B cell (primary cell): ENCODE measurements at regions not wholly inside any gene's neighbourhood (a gene's known extent, or its start where the extent isn't known, plus 50 kb on each side); places are given as distances from the start of the nearest gene placed in this dataset.

ENCODE experiments used
- ATAC-seq: fragments of 200-7000 bp; cut with Tn5 transposase; one replicate; pipeline ENCODE4 v1.10.0; 2021; ENCODE audit warnings: low read depth, mild to moderate bottlenecking, moderate number of reproducible peaks, moderate library complexity
- CTCF ChIA-PET: fragments of 350-600 bp; sonication (Branson Sonifier 250); formaldehyde crosslinking; loops from one replicate; lab custom pipeline; 2021; ENCODE audit warnings: antibody characterized with exemption, inconsistent platforms; lab: Charles Lee
- POLR2A ChIA-PET: fragments of 350-600 bp; sonication (Branson Sonifier 250); formaldehyde crosslinking; loops from one replicate; lab custom pipeline; 2021; ENCODE audit warnings: antibody characterized with exemption; lab: Charles Lee
- DNase-seq: peaks from one replicate; pipeline ENCODE4 v3.0.0; 2013
- H2AFZ ChIP-seq: 2 replicates; pipeline ENCODE4 v1.6.1; 2012; ENCODE audit warnings: mild to moderate bottlenecking, low read depth, low read length; ENCODE audit not compliant: insufficient read depth, poor library complexity, severe bottlenecking
- H3K27ac ChIP-seq, 2 donors: 1 replicate in 1 of 2; 2 replicates in 1 of 2; pipeline ENCODE4 v1.5.1; 2012 to 2013; ENCODE audit warnings: low read length in 2 of 2, mild to moderate bottlenecking in 2 of 2, moderate library complexity in 1 of 2
- H3K27me3 ChIP-seq, 4 experiments: fragments of 200-600 bp in 1 of 4; sonication (generic) in 1 of 4; replicated peaks in 1 of 4; 1 replicate in 2 of 4; 2 replicates in 2 of 4; pipeline versions ENCODE4 v1.6.1 to v1.7.0; 2013 to 2016; ENCODE audit warnings: low read length in 3 of 4, mild to moderate bottlenecking in 2 of 4, mixed read lengths in 1 of 4, moderate library complexity in 1 of 4; ENCODE audit not compliant: insufficient read depth in 4 of 4, control insufficient read depth in 3 of 4; ENCODE audit errors: control extremely low read depth in 1 of 4
- H3K36me3 ChIP-seq, 2 experiments: replicated peaks in 1 of 2; 1 replicate in 1 of 2; 2 replicates in 1 of 2; pipeline versions ENCODE4 v1.6.1 to v1.7.1; 2013; ENCODE audit warnings: low read length in 1 of 2; ENCODE audit not compliant: insufficient read depth in 2 of 2, control insufficient read depth in 1 of 2; ENCODE audit errors: control extremely low read depth in 1 of 2, extremely low read depth in 1 of 2
- H3K4me1 ChIP-seq, 2 donors: fragments of 200-600 bp in 1 of 2; sonication (generic) in 1 of 2; 1 replicate in 1 of 2; 2 replicates in 1 of 2; pipeline versions ENCODE4 v1.5.1 to v1.6.1; 2013 to 2017; ENCODE audit warnings: low read length in 2 of 2; ENCODE audit not compliant: control insufficient read depth in 2 of 2, insufficient read depth in 2 of 2
- H3K4me2 ChIP-seq: replicated peaks from 2 replicates; pipeline ENCODE3; 2012; ENCODE audit warnings: mild to moderate bottlenecking, low read depth, low read length; ENCODE audit not compliant: poor library complexity, severe bottlenecking
- H3K4me3 ChIP-seq, 5 experiments: fragments of 200-600 bp in 1 of 5; sonication (generic) in 1 of 5; 1 replicate in 3 of 5; 2 replicates in 2 of 5; pipeline versions ENCODE4 v1.5.1 to v1.7.0; 2011 to 2016; ENCODE audit warnings: low read length in 4 of 5, mild to moderate bottlenecking in 4 of 5, low read depth in 2 of 5, control low read depth in 1 of 5, moderate library complexity in 1 of 5; ENCODE audit not compliant: insufficient read depth in 1 of 5; ENCODE audit errors: control extremely low read depth in 1 of 5, extremely low read depth in 1 of 5
- H3K79me2 ChIP-seq: fragments of 200-600 bp; sonication (generic); one replicate; pipeline ENCODE4 v1.6.0; 2016; ENCODE audit warnings: low read length; ENCODE audit not compliant: control insufficient read depth, insufficient read depth
- H3K9ac ChIP-seq: fragments of 200-600 bp; sonication (generic); 2 replicates; pipeline ENCODE4 v1.6.1; 2017; ENCODE audit warnings: mild to moderate bottlenecking, low read length, moderate library complexity
- H3K9me3 ChIP-seq, 3 donors: one replicate each; pipeline versions ENCODE4 v1.6.1 to v1.7.1; 2013; ENCODE audit warnings: low read length in 2 of 3; ENCODE audit not compliant: control insufficient read depth in 2 of 3, insufficient read depth in 1 of 3; ENCODE audit errors: control extremely low read depth in 1 of 3
- H4K20me1 ChIP-seq: 2 replicates; pipeline ENCODE4 v1.6.0; 2012; ENCODE audit warnings: mild to moderate bottlenecking, low read length; ENCODE audit not compliant: insufficient read depth, control insufficient read depth, poor library complexity, severe bottlenecking
- H3K27ac Mint-ChIP-seq: one replicate; pipeline ENCODE4 v1.8.0; 2021; ENCODE audit warnings: mixed read lengths
- H3K27me3 Mint-ChIP-seq: one replicate; pipeline ENCODE4 v1.8.0; 2021; ENCODE audit warnings: mixed read lengths
- H3K4me1 Mint-ChIP-seq: one replicate; pipeline ENCODE4 v1.8.0; 2021; ENCODE audit warnings: mixed read lengths
- H3K4me3 Mint-ChIP-seq: one replicate; pipeline ENCODE4 v1.8.0; 2021; ENCODE audit warnings: mixed read lengths
- H3K9me3 Mint-ChIP-seq: one replicate; pipeline ENCODE4 v1.8.0; 2022; ENCODE audit warnings: mixed read lengths; ENCODE audit not compliant: insufficient read depth
- EZH2 ChIP-seq: IDR thresholded peaks from 2 replicates; pipeline ENCODE4 v1.6.1; 2012; ENCODE audit warnings: borderline replicate concordance, low read depth, mild to moderate bottlenecking, moderate library complexity, low read length; ENCODE audit not compliant: insufficient read depth, poor library complexity, severe bottlenecking
- WGBS: methylation state at CpG from one replicate; pipeline ENCODE4 v1.1.5; 2013; ENCODE audit warnings: missing lambda C conversion rate; ENCODE audit not compliant: insufficient coverage; 5-methylcytosine and 5-hydroxymethylcytosine counted together
- intact Hi-C: fragments of 100-400 bp; cut with micrococcal nuclease; formaldehyde crosslinking; loops from one replicate; pipeline ENCODE4 v1.10.0; 2022
- TF ChIP-seq, protein P1 (sequence below): fragments of 200-600 bp; IDR thresholded peaks from one replicate; pipeline ENCODE4 v1.8.0; 2022; ENCODE audit warnings: antibody characterized with exemption, mild to moderate bottlenecking

DNA sequence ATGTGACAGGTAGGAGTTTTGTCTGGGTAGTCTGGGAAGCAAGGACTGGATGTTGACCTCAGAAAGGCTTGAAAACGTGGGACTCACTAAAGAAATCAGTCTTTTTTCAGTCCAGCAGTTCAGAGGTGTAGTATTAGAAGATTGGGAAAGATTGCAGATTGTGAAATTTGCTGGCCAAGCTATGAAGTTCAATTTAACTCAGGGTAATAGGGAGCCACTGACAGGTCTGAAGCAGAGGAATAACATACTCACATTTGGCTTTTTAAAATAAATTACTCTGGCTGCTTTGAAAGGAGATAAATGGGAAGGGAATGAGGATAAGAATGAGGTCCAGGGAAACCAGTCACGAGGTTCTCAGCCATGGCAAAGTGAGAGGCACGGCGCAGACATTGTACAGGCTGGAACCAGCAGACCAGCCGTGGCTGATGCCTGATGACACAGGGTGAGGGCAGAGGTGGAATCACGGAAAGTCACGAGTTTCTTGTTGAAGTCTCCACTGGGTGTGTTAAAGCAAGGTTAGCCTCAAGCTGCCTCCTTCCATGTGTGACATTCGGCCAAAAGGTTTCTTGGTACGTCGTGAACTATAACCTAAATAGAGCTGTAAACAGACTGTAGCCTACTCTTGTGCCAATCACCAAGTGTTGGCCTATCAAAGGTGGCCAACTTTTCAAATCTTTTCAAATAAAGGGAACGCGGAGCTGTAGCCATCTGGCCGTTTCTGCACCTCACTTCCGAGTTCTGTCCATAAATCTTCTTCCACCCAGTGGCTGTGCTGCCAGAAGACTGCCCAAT lies 377.6 kb downstream of the IRS2 start:
- no peaks in the 10 kb centered on the region for H3K27me3 Mint-ChIP-seq
- no peak overlapping the region for H3K4me3 Mint-ChIP-seq
- no peak for DNase-seq
- Histone ChIP-seq H3K9ac (no peak overlapping the region), H3K9me3 (peaks cover 0 to 10% (median 0%) of the 10 kb centered on the region in 3 donors), H3K79me2 (no peaks in the 10 kb centered on the region), H2AFZ (no peak overlapping the region), H3K4me3 (no peak overlapping the region), H3K4me1 (no peaks in the 10 kb centered on the region), H3K27me3 (no peaks in the 10 kb centered on the region), H3K36me3 (no peaks in the 10 kb centered on the region), H3K4me2 (no peak overlapping the region), H4K20me1 (no peaks in the 10 kb centered on the region), H3K27ac (no peak overlapping the region)
- no peaks in the 10 kb centered on the region for H3K9me3 Mint-ChIP-seq
- no peaks in the 10 kb centered on the region for H3K4me1 Mint-ChIP-seq
- ChIA-PET POLR2A (no interaction called here), CTCF (no interaction called here)
- WGBS = 79% methylated on average over 14 of the region's 14 CpGs
- ATAC-seq = no peak
- TF ChIP-seq, protein P1, sequence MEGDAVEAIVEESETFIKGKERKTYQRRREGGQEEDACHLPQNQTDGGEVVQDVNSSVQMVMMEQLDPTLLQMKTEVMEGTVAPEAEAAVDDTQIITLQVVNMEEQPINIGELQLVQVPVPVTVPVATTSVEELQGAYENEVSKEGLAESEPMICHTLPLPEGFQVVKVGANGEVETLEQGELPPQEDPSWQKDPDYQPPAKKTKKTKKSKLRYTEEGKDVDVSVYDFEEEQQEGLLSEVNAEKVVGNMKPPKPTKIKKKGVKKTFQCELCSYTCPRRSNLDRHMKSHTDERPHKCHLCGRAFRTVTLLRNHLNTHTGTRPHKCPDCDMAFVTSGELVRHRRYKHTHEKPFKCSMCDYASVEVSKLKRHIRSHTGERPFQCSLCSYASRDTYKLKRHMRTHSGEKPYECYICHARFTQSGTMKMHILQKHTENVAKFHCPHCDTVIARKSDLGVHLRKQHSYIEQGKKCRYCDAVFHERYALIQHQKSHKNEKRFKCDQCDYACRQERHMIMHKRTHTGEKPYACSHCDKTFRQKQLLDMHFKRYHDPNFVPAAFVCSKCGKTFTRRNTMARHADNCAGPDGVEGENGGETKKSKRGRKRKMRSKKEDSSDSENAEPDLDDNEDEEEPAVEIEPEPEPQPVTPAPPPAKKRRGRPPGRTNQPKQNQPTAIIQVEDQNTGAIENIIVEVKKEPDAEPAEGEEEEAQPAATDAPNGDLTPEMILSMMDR = no peak
- no peak for TF ChIP-seq EZH2
- intact Hi-C loops = no loop called here
- no peak overlapping the region for H3K27ac Mint-ChIP-seq

DNA sequence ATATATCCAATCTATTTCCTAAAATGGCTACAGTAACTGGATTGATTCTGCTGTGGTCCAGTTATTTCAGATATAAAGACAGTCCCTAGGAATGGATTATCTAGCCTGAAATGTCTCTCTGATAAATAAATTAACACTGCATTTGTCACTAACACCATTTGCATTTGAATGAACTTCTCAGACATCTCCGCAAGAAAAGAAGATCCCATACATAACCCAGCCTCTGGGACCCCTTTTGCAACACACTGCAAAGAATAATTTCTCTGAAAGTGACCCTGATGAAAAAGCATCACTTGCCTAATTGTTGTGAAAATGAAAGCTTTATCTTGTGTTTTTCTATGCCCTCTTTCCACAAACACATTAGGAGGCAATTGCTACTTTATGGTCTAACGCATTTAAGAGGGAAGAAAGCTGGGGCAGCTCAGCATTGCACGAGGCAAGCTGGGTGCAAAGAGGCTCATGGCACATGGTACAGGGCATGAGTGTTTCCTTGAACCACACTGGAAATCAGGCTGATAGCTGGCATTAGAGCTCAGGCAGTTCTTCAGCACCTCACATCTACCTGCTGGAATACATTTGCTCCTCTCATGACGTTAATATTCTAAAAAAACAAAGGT lies 379.9 kb downstream of the IRS2 start:
- intact Hi-C loops = no loop called here
- ChIA-PET CTCF (no interaction called here), POLR2A (no interaction called here)
- Histone ChIP-seq H3K27me3 (no peaks in the 10 kb centered on the region), H4K20me1 (no peaks in the 10 kb centered on the region), H3K4me1 (no peaks in the 10 kb centered on the region), H2AFZ (no peak overlapping the region), H3K36me3 (no peaks in the 10 kb centered on the region), H3K9me3 (peaks cover 0 to 16% (median 0%) of the 10 kb centered on the region in 3 donors), H3K9ac (no peak overlapping the region), H3K4me3 (no peak overlapping the region), H3K4me2 (no peak overlapping the region), H3K79me2 (no peaks in the 10 kb centered on the region), H3K27ac (no peak overlapping the region)
- ATAC-seq = no peak
- no peak overlapping the region for H3K4me3 Mint-ChIP-seq
- no peak overlapping the region for H3K27ac Mint-ChIP-seq
- no peaks in the 10 kb centered on the region for H3K27me3 Mint-ChIP-seq
- DNase-seq = no peak
- 94% methylated on average over 2 of the region's 4 CpGs for WGBS
- H3K9me3 Mint-ChIP-seq = peaks cover 3% of the 10 kb centered on the region
- TF ChIP-seq, protein P1 = no peak
- no peak for TF ChIP-seq EZH2
- H3K4me1 Mint-ChIP-seq = no peaks in the 10 kb centered on the region
